ENCODE measurements at regions not wholly inside any gene's neighbourhood (a gene's known extent, or its start where the extent isn't known, plus 50 kb on each side); places are given as distances from the start of the nearest gene placed in this dataset.

GRCh38 chr6:1498491-1499113 lies 109.2 kb downstream of the FOXF2 start:
- TF ChIP-seq CTCF (IDR thresholded peaks at IDR 0.05; ENCODE audit: poor library complexity), result no peak
- TF ChIP-seq EZH2phosphoT487 (IDR thresholded peaks at IDR 0.05; ENCODE audit: low read depth, severe bottlenecking, unreplicated experiment), result no peak
